ENCODE measurements at regions not wholly inside any gene's neighbourhood (a gene's known extent, or its start where the extent isn't known, plus 50 kb on each side); places are given as distances from the start of the nearest gene placed in this dataset.

DNA sequence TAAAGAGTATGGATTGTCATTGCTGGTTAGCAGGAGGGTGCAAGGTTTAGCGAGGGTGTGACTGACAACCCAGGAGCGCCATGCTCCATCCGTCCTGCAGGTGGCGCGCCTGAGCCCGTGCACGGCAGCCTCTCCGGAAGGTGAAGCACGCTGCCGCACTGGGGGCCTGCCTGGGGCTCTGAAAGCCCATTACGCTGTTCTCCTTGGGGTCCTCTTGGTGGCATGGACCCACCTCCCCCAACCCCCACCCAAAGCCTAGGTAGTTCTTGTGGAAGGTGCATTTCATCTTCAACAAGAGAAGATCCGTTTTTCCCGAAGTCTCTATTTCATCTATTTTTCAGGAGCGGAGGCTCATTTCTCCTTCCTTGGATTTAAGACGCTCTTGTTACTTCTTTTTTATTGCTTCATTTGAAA is 197.4 kb upstream of the KCNG1 start:
- intact Hi-C loops (cut with micrococcal nuclease) = loop anchor here (2.0 kb wide), 1 partner anchor 87 kb away; no protein-coding TSS in a partner anchor

DNA sequence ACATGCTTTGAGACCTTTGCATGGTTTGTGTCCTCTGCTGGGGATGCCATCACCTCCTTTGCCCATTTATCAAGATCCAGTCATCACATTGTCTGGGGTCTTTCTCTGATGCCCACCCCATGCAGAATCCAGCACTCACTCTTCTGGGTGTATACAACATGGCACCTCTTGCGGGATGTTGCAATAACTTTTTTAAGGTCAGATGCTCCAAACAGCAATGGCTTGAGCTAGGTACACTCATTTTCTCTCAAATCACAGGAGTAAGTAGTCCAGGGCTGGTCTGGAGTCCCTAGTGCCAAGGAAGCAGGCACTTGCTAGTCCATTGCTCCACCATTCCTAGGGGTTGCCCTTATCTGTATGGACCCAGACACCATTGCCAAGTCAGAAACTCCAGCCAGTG is 196.6 kb upstream of the KCNG1 start:
- intact Hi-C loops (cut with micrococcal nuclease) = no loop called here

DNA sequence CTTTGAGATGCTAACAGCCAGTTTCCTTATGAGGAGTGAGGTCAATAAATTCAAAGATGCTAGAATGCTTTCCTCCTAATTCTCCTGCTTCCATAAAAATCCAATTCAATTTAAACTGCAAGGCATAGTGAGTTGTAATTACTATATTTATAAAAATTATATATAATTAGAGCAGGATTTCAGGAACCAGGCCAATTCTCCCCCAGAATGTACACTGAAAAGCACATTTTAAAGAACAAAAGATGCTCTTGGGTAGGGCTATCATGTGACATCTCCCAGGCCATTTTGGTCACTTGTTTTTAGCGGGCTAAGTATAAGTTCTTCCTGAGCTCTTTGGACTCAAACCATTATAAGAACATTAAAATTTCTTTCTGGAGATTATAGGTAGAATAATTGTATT is 195.7 kb upstream of the KCNG1 start:
- intact Hi-C loops (cut with micrococcal nuclease) = no loop called here

DNA sequence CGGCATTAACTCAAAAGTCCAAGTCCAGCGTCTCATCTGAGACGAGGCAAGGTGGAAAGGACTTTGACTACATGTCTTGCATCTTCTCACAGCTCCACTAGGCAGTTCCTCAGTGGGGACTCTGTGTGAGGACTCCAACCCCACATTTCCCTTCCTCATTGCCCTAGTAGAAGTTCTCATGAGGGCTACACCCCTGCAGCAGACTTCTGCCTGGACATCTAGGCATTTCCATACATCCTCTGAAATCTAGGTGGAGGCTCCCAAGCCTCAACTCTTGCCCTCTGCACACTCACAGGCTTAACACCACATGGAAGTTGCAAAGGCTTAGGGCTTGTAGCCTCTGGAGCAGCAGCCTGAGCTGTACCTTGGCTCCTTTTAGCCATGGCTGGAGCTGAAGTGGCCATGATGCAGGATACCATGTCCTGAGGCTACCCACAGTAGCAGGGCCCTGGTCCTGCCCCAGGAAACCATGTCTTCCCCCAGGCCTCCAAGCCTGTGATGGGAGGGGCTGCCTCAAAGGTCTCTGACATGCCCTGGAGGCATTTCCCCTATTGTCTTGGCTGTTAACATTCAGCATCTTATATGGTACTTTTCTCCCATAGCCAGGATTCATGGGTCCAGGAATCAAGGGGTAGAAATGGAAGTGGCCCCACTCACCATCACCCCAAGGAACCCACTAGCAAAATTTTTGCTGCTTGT is 194.6 kb upstream of the KCNG1 start:
- intact Hi-C loops (cut with micrococcal nuclease) = no loop called here

DNA sequence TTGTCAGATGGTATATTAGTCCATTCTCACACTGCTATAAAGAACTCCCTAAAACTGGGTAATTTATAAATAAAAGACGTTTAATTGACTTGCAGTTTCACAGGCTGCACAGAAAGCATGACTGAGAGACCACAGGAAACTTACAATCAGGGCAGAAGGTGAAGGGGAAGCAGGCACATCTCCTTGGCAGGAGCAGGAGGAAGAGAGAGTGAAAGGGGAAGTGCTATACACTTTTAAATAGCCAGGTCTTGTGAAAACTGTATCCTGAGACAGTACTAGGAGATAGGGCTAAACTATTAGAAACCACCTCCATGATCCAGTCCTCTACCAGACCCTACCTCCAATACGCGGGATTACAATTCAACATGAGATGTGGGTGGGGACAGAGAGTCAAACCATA is 193.9 kb upstream of the KCNG1 start:
- intact Hi-C loops (cut with micrococcal nuclease) = no loop called here

DNA sequence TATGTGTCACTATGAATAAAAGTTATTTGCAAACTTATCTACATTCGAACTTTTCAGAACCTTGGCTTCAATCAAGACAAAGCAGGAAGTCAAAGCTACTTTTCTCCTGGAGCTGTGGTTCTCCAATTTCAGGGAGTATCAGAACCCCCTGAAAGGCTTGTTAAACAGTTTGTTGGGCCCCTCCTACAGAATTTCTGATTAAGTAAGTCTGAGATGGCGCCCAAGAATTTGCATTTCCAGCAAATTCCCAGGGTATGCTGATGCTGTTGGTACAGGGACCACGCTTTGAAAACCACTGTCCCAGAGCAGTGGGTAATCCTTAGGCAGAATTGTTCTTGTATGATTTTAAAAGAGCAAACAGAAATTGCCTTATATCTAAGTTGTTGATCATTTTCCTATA is 189.9 kb upstream of the KCNG1 start:
- intact Hi-C loops (cut with micrococcal nuclease) = no loop called here

DNA sequence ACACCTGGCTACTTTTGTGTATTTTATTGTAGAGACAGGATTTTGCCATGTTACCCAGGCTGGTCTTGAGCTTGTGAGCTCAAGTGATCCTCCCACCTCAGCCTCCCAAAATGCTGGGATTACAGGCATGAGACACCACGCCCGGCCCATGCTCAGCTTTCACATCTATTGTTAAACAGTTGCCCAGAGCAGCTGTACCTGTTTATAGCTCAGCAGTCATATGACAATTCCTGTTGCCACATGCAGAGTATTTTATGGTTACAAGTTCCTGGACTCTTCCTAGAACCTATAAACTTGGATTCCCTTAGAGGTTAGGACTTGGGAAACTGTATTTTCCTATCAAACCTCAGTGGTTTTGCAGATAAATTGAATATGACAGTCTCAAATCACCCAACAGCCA is 188.3 kb upstream of the KCNG1 start:
- intact Hi-C loops (cut with micrococcal nuclease) = no loop called here

DNA sequence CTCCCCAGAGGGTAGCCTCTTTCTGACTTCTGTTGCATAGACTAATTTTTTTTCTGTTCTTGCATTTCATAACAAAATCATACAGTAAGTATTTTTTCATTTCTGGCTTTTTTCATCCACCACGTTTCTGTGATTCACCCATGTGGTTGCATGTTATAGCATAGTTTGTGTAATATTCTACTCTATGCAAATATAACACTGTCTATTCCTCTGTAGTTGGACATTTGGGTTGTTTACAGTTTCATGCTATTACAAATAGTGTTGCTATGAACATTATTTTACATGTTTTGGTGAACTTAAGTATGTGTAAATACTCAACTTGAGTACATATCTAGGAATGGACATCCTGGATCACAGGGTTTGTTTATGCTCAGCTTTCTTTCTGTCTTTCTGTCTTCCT is 187.2 kb upstream of the KCNG1 start:
- intact Hi-C loops (cut with micrococcal nuclease) = no loop called here

DNA sequence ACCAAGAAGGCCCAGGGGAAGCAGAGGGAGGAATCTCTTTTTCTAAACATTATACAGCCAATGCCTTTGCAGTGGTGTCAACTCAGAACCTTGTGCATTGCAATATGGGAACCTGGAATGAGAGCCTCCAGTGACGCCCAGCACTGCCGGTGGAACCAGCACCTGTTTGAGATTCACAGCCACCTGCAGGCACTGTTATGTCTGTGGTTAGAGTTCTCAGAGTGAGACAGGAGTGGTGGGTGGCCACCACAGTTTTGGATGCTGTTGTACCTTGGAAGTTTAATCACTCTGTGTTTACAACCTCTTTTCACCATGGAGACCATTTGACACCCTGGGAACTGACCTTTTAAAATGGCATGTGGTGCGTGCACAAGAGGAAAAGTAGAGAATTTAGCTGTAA is 185.3 kb upstream of the KCNG1 start:
- intact Hi-C loops (cut with micrococcal nuclease) = no loop called here

DNA sequence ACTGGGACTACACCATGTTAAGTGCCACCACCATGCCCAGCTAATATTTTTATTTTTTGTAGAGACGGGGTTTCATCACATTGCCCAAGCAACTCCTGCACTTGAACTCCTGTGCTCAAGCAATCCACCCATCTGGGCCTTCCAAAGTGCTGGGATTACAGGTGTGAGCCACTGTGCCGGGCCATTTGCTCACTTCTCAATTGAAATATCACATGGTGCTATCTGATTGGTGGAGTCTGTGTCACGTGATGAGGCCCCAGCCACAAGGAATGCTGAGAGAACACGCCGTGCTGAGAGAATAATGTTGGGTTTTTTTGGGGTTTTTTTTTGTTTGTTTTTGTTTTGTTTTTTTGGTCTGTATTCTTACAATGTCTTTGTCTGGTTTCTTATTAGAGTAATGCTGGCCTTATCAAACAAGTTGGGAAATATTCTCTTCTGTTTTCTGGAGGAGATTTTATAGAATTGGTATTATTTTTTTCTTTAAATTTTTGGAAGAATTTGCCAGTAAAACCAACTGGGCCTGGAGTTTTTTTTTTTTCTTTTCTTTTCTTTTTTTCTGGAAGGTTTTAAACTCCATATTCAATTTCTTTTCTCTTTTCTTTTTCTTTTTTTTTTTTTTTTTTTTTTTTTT is 183.2 kb upstream of the KCNG1 start:
- intact Hi-C loops (cut with micrococcal nuclease) = no loop called here

DNA sequence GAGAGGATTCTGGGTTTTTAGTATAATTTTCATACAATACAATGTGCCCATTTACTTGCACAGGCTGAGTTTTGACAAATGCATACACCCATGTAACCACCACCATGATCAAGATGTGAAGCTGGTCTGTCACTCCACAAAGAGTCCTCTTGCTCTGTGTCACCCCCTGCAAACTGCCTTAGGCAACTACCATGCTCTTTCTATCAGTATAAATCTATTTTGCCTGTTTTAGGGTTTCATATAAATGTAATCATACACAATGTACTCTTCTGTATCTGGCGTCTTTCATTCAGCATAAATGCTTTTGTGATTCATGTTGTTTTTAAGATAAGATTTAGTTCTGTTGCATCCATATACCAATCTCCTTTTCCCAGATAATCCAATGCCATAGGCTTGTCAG is 181.9 kb upstream of the KCNG1 start:
- intact Hi-C loops (cut with micrococcal nuclease) = no loop called here

DNA sequence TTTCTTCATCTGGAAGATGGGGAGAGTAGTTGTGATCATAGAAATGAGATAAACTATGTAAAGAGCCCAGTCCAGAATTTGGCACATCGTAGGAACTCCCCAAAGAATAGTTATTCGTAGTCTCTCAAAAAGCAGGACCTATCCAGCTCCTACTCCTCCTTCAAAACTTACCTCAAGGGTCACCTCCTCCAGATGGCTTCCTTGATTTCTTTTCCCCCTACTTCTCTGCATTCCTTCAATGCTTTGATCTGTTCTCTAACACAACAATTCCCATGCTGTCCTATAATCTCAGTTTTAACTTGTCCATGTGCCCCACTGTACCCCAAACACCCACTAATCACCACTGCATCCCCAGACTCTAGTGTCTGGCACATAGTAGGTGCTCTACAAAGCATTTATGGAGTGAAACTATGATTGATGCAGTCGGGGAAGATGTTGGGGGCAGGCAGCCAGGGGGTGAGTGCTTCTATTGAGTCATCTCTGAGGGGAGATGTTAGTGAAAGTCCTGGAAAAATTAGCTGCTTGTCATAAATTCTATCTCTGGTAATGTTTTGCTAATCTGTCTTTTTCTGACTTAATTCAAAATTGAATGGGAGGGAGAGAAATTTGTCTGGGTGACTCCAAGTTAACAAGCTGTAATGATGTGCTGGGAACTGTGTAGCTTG is 181.3 kb upstream of the KCNG1 start:
- intact Hi-C loops (cut with micrococcal nuclease) = no loop called here

DNA sequence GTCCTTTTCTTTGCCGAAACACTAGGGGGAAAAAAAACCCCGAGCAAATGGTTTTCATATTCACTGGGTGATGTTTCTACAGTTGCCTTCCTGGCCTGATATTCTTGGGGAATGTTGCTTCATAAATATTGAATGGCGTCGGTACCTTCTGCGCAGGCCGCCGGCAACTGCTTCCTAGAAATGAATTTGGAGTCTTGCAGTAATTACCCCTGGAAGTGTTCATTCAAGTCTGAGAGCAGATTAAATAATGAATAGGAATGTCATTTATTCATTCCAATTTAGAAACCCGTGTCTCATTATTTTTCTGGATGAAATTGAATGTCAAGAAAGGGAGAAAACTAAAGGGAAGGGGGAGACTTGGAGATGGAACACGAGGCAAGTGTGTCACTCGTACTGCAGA is 179.4 kb upstream of the KCNG1 start:
- intact Hi-C loops (cut with micrococcal nuclease) = no loop called here

DNA sequence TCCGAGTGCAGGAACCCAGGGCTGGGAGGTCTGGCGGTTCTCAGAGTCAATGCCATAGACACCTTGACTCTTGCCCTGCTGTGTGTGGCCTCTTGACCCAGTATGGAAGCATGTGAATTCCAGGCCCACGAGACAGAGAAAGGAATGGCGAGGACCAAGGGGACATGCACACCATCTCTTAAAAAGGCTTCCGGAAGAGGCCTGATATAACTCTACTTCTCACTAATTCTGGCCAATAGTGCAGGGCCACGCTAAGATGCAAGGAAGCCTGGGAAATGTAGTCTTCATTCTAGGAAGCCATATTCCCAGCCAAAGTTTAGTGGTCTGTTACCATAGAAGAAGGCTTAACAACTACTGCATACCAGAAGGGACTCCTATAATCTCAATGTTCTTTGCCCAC is 177.0 kb upstream of the KCNG1 start:
- intact Hi-C loops (cut with micrococcal nuclease) = no loop called here

DNA sequence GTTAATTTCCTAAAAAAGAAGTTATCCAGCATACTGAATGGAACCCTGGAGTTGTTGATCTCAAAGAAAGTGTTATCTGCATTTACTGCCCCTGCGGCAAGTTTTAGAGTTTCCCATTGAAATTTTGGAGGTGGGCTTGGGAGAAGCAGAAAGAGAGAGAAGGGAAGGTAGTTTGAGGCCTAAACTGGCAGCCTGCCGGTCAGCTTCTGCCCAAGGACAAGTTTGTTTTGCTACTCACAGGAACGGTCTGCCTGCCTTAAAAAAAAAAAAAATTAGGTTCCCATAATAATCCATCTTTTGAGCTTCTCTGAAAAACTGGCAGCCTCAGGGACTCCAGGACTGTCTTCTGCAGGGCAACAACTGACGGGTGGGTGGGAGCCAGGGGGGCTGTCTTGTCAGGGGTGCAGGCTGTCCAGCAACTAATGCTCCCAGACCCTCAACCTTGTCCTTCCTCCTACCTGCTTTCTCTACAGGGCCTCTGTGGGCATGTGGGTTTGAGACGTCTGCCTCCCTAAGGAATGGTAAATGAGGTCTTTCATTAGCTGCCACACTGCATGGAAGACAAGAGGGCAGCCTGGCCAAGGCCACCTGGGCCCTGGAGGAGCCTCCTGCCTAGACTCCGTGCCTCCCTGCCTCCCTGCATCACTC is 176.1 kb upstream of the KCNG1 start:
- intact Hi-C loops (cut with micrococcal nuclease) = no loop called here

DNA sequence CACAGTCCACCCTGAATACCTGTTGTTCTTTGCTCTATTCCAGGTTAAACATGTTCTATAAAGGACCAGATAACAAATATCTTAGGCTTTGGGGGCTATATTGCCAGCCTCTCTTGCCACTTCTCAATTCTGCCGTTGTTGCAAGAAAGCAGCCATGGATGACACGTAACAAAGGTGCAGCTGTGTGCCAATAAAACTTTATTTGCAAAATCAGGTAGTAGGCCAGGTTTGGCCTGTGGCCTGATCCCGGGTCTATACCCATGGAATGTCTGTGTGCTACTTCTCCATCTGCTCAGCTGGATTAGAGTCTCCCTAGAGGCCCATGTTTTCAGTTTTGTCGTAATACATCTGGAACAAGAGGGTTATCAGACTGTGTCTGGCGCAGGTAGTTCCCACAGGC is 175.3 kb upstream of the KCNG1 start:
- intact Hi-C loops (cut with micrococcal nuclease) = no loop called here

DNA sequence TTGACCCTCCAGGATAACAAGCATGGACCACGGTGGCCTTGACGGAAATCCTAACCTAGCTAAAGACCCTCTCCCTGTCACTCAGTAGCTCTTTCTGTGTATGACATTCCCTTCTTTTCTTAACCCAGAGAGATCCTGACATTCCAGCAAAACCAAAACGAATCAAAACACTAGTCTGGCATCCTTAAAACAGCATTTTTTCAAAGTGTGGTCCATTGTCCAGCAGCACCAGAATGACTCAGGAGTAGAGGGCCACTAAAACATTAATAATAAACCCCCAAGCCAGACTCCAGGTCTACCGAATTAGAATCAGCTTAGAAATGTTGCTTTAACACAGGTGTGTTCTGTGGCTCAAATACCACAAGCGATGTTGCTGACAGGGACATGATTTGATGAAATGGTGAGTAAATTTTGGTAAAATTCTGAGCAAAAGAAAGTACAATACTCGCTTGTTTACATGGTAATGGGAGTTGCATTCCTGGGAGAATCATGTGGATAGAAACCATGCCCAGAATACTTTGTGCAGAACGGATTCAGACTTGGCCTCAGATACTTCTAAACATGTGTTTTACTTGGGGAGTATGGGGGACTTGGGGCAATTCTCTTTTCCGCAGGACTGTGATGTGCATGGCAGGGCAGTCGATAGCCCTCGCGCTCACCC is 174.2 kb upstream of the KCNG1 start:
- intact Hi-C loops (cut with micrococcal nuclease) = no loop called here

DNA sequence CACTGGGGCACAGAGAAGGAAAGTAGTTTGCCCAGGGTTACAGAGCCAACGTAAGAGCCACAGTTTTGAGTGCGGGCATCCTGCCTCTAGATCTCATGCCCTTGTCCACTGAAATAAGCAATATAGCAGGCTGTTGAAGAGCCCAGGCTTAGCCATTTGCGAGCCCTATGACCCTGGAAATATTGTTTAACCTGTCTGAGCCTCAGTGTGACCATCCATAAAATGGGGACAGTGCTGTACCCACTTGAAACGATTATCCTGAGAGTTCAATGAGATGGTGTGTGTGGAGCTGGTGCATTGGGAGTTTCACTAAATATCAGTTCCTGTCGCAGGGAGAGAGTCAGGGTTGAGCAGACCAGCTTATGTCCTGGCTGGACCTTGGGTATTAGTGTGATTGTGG is 173.1 kb upstream of the KCNG1 start:
- intact Hi-C loops (cut with micrococcal nuclease) = no loop called here

DNA sequence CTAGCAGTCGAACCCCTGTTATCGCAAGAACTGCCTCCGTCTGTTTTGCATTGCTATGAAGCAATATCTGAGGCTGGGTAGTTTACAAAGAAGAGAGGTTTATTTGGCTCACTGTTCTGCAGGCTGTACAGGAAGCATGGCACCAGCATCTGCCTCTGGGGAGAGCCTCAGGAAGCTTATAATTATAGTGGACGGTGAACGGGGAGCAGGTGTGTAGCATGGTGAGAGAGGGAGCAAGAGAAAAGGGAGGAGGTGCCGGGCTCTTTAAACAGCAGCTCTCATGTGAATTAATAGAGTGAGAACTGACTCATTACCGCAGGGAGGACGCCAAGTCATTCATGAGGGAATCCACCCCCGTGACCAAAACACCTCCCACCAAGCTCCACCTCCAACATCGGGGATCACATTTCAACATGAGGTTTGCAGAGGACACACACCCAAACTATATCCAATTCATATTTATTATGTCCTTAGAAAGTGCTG is 172.6 kb upstream of the KCNG1 start:
- intact Hi-C loops (cut with micrococcal nuclease) = no loop called here

DNA sequence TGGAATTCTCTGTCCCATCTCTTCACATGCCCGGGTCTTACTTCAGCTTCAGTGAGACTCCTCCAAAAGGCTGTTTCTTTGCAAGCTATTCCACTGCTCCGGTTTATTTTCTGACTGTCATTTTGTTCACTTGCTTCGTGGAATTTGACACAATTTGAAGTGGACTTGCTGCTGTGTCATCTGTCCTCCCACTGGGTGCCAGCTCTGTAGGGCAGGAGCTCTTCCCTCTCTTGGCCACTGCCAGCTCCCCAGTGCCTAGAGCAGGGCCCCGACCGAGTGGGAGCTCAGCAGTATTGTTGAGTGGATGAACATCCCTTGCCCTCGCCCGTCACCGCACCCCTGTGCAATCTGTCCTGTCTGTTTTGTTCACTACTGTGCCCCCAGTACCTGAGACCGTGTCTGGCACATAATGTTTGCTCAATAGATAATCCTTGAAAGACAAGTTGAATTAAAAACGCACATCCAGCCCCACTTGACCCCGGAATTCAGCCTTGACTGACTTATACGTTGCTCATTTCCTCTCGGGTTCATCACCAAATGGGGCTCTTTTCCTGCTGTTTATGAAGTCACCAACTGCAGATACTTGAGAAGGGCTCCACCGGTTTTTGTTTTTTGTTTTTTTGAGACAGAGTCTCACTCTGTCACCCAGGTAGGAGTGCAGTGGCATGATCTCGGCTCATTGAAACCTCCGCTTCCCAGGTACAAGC is 170.3 kb upstream of the KCNG1 start:
- intact Hi-C loops (cut with micrococcal nuclease) = no loop called here

DNA sequence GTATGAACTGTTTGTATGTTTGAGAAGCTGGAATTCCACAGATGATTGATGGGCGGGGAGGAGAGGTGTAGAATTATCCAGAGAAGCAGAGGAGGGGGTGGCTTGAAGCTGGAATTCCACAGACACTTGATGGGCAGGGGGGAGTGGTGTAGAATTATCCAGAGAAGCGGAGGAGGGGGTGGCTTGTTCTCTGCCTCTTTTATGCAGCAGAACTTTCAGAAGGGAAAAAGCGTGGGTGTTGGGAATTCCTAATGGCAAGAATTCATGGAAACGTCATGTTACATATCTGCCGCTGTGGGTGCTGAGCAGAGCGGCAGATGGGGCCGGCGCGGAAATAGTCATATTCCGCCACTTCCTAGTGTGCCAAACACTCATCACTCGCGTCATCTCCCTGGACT is 167.9 kb upstream of the KCNG1 start:
- intact Hi-C loops (cut with micrococcal nuclease) = no loop called here
